Skin epidermis (tissue), 12 donors: ENCODE measurements at regions not wholly inside any gene's neighbourhood (a gene's known extent, or its start where the extent isn't known, plus 50 kb on each side); places are given as distances from the start of the nearest gene placed in this dataset.
"Not testable (repeated sequence)": the region's sequence is repeated elsewhere in the genome, so short reads cannot be mapped to it uniquely, and the experiment has no call there.

Source experiments
- H3K27ac ChIP-seq, 21 experiments: fragments of 200-600 bp; sonication (generic) in 11 of 21; one replicate each; pipeline ENCODE4 v1.5.0; 2020; ENCODE audit warnings: mild to moderate bottlenecking in 3 of 21, inconsistent platforms in 2 of 21, moderate library complexity in 2 of 21
- H3K4me3 ChIP-seq, 7 experiments: fragments of 200-600 bp; sonication (generic) in 2 of 7; one replicate each; pipeline ENCODE4 v1.5.0; 2020; ENCODE audit warnings: inconsistent platforms in 2 of 7, mild to moderate bottlenecking in 2 of 7, moderate library complexity in 1 of 7

GRCh38 chr5:125673359-125673950, 749.8 kb upstream of the GRAMD2B start:
- H3K4me3 ChIP-seq = no peak overlapping the region
- H3K27ac ChIP-seq = no peak overlapping the region

- Histone ChIP-seq H3K4me3 (no peak overlapping the region), H3K27ac (no peak overlapping the region)
Measured at GRCh38 chr5:125679522-125679921, 743.7 kb upstream of the GRAMD2B start.

GRCh38 chr5:125683669-125684068, 739.5 kb upstream of the GRAMD2B start:
- H3K27ac ChIP-seq = no peak overlapping the region
- no peak overlapping the region for H3K4me3 ChIP-seq

GRCh38 chr5:125685771-125686170, 737.4 kb upstream of the GRAMD2B start:
- no peak overlapping the region for H3K27ac ChIP-seq
- H3K4me3 ChIP-seq = no peak overlapping the region

GRCh38 chr5:125691738-125692530, 731.3 kb upstream of the GRAMD2B start:
- not testable (repeated sequence) for H3K4me3 ChIP-seq

GRCh38 chr5:125695996-125696655, 727.1 kb upstream of the GRAMD2B start:
- H3K27ac ChIP-seq = peak overlapping the region in 1 of 21 experiments; percentile 36

More at GRCh38 chr5:125691738-125692530, 731.3 kb upstream of the GRAMD2B start:
- H3K27ac ChIP-seq = not testable (repeated sequence)

GRCh38 chr5:125696762-125697161, 726.4 kb upstream of the GRAMD2B start:
- no peak overlapping the region for H3K4me3 ChIP-seq
- H3K27ac ChIP-seq = peak overlapping the region in 1 of 21 experiments; percentile 36

More at GRCh38 chr5:125695996-125696655, 727.1 kb upstream of the GRAMD2B start:
- H3K4me3 ChIP-seq = no peak overlapping the region

- H3K4me3 ChIP-seq = no peak overlapping the region
Measured at GRCh38 chr5:125698420-125698819, 724.8 kb upstream of the GRAMD2B start.

GRCh38 chr5:125699860-125700259, 723.3 kb upstream of the GRAMD2B start:
- no peak overlapping the region for H3K27ac ChIP-seq
- H3K4me3 ChIP-seq = no peak overlapping the region

More at GRCh38 chr5:125698420-125698819, 724.8 kb upstream of the GRAMD2B start:
- H3K27ac ChIP-seq = no peak overlapping the region

GRCh38 chr5:125700380-125700861, 722.8 kb upstream of the GRAMD2B start:
- H3K4me3 ChIP-seq = no peak overlapping the region
- peak overlapping the region in 1 of 21 experiments; percentile 11 for H3K27ac ChIP-seq

- Histone ChIP-seq H3K27ac (no peak overlapping the region), H3K4me3 (no peak overlapping the region)
Measured at GRCh38 chr5:125703616-125704015, 719.6 kb upstream of the GRAMD2B start.

- H3K4me3 ChIP-seq = no peak overlapping the region
- no peak overlapping the region for H3K27ac ChIP-seq
Measured at GRCh38 chr5:125704888-125705287, 718.3 kb upstream of the GRAMD2B start.

GRCh38 chr5:125708583-125708982, 714.6 kb upstream of the GRAMD2B start:
- no peak overlapping the region for H3K27ac ChIP-seq
- H3K4me3 ChIP-seq = no peak overlapping the region

- Histone ChIP-seq H3K27ac (no peak overlapping the region), H3K4me3 (no peak overlapping the region)
Measured at GRCh38 chr5:125710745-125711144, 712.5 kb upstream of the GRAMD2B start.

GRCh38 chr5:125712397-125712796, 710.8 kb upstream of the GRAMD2B start:
- Histone ChIP-seq H3K27ac (no peak overlapping the region), H3K4me3 (no peak overlapping the region)

GRCh38 chr5:125713109-125713805, 710.0 kb upstream of the GRAMD2B start:
- Histone ChIP-seq H3K4me3 (no peak overlapping the region), H3K27ac (no peak overlapping the region)

- H3K4me3 ChIP-seq = no peak overlapping the region
Measured at GRCh38 chr5:125715216-125715615, 708.0 kb upstream of the GRAMD2B start.

GRCh38 chr5:125717209-125717608, 706.0 kb upstream of the GRAMD2B start:
- no peak overlapping the region for H3K27ac ChIP-seq
- H3K4me3 ChIP-seq = no peak overlapping the region

More at GRCh38 chr5:125715216-125715615, 708.0 kb upstream of the GRAMD2B start:
- H3K27ac ChIP-seq = no peak overlapping the region

- peak overlapping the region in 2 of 21 experiments; percentile 24 to 38 for H3K27ac ChIP-seq
Measured at GRCh38 chr5:125719681-125720347, 703.4 kb upstream of the GRAMD2B start.

More at GRCh38 chr5:125719681-125720347, 703.4 kb upstream of the GRAMD2B start:
- H3K4me3 ChIP-seq = no peak overlapping the region
